ENCODE measurements at regions not wholly inside any gene's neighbourhood (a gene's known extent, or its start where the extent isn't known, plus 50 kb on each side); places are given as distances from the start of the nearest gene placed in this dataset.

DNA sequence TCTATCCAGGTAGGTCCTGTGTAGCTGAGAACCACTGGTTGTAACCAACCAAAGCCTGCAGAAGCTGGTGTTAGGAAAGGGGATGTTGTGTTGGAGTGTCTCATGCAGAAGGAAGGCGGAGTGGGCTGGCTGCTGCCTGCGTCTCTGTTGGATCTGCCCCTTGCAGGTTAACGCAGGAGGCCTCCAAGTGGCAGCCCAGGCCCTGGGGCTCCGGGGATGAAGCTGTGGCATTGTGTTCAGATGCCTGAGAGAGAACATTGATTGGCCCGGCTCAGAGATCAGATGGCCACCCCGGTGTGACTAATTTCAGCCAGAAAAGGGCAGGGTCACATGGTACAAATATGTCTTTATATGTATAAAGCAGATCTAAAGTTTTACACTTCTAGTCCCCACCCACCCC lies 216.0 kb downstream of the GLI2 start:
- TF ChIP-seq, protein P1, sequence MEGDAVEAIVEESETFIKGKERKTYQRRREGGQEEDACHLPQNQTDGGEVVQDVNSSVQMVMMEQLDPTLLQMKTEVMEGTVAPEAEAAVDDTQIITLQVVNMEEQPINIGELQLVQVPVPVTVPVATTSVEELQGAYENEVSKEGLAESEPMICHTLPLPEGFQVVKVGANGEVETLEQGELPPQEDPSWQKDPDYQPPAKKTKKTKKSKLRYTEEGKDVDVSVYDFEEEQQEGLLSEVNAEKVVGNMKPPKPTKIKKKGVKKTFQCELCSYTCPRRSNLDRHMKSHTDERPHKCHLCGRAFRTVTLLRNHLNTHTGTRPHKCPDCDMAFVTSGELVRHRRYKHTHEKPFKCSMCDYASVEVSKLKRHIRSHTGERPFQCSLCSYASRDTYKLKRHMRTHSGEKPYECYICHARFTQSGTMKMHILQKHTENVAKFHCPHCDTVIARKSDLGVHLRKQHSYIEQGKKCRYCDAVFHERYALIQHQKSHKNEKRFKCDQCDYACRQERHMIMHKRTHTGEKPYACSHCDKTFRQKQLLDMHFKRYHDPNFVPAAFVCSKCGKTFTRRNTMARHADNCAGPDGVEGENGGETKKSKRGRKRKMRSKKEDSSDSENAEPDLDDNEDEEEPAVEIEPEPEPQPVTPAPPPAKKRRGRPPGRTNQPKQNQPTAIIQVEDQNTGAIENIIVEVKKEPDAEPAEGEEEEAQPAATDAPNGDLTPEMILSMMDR (conservative IDR thresholded peaks at IDR 0.05; ENCODE audit: low read length), result no peak
- no peak for TF ChIP-seq EZH2phosphoT487 (IDR thresholded peaks at IDR 0.05; ENCODE audit: borderline replicate concordance)
